HL-60 (cell line): ENCODE measurements at regions not wholly inside any gene's neighbourhood (a gene's known extent, or its start where the extent isn't known, plus 50 kb on each side); places are given as distances from the start of the nearest gene placed in this dataset.

Source experiments
- DNase-seq, 2 experiments: peaks; one replicate each; pipeline ENCODE4 v3.0.0-alpha.2; 2010 to 2020; ENCODE audit warnings: low read depth in 1 of 2, low spot score in 1 of 2
- H3K27ac ChIP-seq: fragments of 250-450 bp; sonication (Bioruptor Pico); replicated peaks from 2 replicates; pipeline ENCODE4 v1.5.1; 2020; ENCODE audit warnings: mild to moderate bottlenecking, moderate library complexity
- H3K27me3 ChIP-seq: fragments of 250-450 bp; sonication (Bioruptor Pico); 2 replicates; pipeline ENCODE4 v1.5.1; 2021; ENCODE audit warnings: mild to moderate bottlenecking, moderate library complexity; ENCODE audit not compliant: insufficient read depth, poor library complexity, severe bottlenecking
- H3K4me3 ChIP-seq: replicated peaks from 2 replicates; pipeline ENCODE4 v1.5.1; 2011; ENCODE audit warnings: mild to moderate bottlenecking, control low read depth, low read length; ENCODE audit not compliant: insufficient read depth
- CTCF ChIP-seq: IDR thresholded peaks from one replicate; pipeline ENCODE4 v1.5.1; 2011; ENCODE audit warnings: low read length, control low read depth, inconsistent platforms; ENCODE audit not compliant: insufficient read depth
- GABPA ChIP-seq: IDR thresholded peaks from 2 replicates; pipeline ENCODE4 v1.6.1; 2012; ENCODE audit warnings: low read depth
- POLR2AphosphoS5 ChIP-seq: IDR thresholded peaks from 2 replicates; pipeline ENCODE4 v1.6.1; 2012; ENCODE audit warnings: low read depth
- REST ChIP-seq: IDR thresholded peaks from 2 replicates; pipeline ENCODE4 v1.6.1; 2012; ENCODE audit warnings: low read depth; ENCODE audit not compliant: insufficient replicate concordance
- SPI1 ChIP-seq: IDR thresholded peaks from 2 replicates; pipeline ENCODE4 v1.6.1; 2012; ENCODE audit warnings: low read depth, mild to moderate bottlenecking, borderline replicate concordance

GRCh38 chr3:67093305-67093704 lies 95.2 kb downstream of the KBTBD8 start:
- TF ChIP-seq POLR2AphosphoS5 (no peak), CTCF (no peak), SPI1 (no peak), GABPA (no peak), REST (no peak)

GRCh38 chr3:67094167-67094566 lies 96.1 kb downstream of the KBTBD8 start:
- TF ChIP-seq SPI1 (no peak), CTCF (no peak)
- Histone ChIP-seq H3K27me3 (peaks cover 3% of the 10 kb centered on the region), H3K27ac (no peak overlapping the region), H3K4me3 (no peak overlapping the region)
- DNase-seq, result no peak

More at GRCh38 chr3:67093305-67093704, 95.2 kb downstream of the KBTBD8 start:
- no peak overlapping the region for H3K27ac ChIP-seq
- H3K4me3 ChIP-seq, result no peak overlapping the region
- H3K27me3 ChIP-seq, result peaks cover 3% of the 10 kb centered on the region
- no peak for DNase-seq

GRCh38 chr3:67094774-67095173 lies 96.7 kb downstream of the KBTBD8 start:
- DNase-seq, result no peak
- Histone ChIP-seq H3K4me3 (no peak overlapping the region), H3K27ac (no peak overlapping the region), H3K27me3 (peaks cover 3% of the 10 kb centered on the region)
- TF ChIP-seq SPI1 (no peak), REST (no peak), POLR2AphosphoS5 (no peak), GABPA (no peak)

GRCh38 chr3:67104388-67104787 lies 106.3 kb downstream of the KBTBD8 start:
- TF ChIP-seq GABPA, result no peak
- Histone ChIP-seq H3K4me3 (no peak overlapping the region), H3K27ac (no peak overlapping the region), H3K27me3 (no peaks in the 10 kb centered on the region)
- DNase-seq, result no peak

GRCh38 chr3:67106874-67107273 lies 108.8 kb downstream of the KBTBD8 start:
- DNase-seq, result no peak
- no peak for TF ChIP-seq GABPA
- TF ChIP-seq REST, result no peak
- TF ChIP-seq CTCF, result no peak
- no peak for TF ChIP-seq SPI1
- no peak for TF ChIP-seq POLR2AphosphoS5
- H3K4me3 ChIP-seq, result no peak overlapping the region
- no peak overlapping the region for H3K27ac ChIP-seq
- no peaks in the 10 kb centered on the region for H3K27me3 ChIP-seq
